Cardiac muscle cell (in vitro differentiated cells and primary cell): ENCODE measurements at regions not wholly inside any gene's neighbourhood (a gene's known extent, or its start where the extent isn't known, plus 50 kb on each side); places are given as distances from the start of the nearest gene placed in this dataset.

ENCODE experiments used
- DNase-seq, 2 donors: peaks; one replicate each; pipeline versions ENCODE4 v3.0.0 to v3.0.0-alpha.2; 2010 to 2017; ENCODE audit warnings: low read depth in 1 of 2, low spot score in 1 of 2
- H3K27ac ChIP-seq: fragments of 200-600 bp; sonication (generic); 2 replicates; pipeline ENCODE4 v1.5.1; 2016
- H3K27me3 ChIP-seq: fragments of 200-600 bp; sonication (generic); 2 replicates; pipeline ENCODE4 v1.6.0; 2016; ENCODE audit warnings: control low read depth
- H3K36me3 ChIP-seq: fragments of 200-600 bp; sonication (generic); 2 replicates; pipeline ENCODE4 v1.5.1; 2016; ENCODE audit warnings: control low read depth
- H3K4me1 ChIP-seq: fragments of 200-600 bp; sonication (generic); 2 replicates; pipeline ENCODE4 v1.8.1; 2017; ENCODE audit warnings: low read depth, mild to moderate bottlenecking, mixed run types
- H3K4me3 ChIP-seq: fragments of 200-600 bp; sonication (generic); 2 replicates; pipeline ENCODE4 v1.5.1; 2016; ENCODE audit warnings: mild to moderate bottlenecking
- H3K9me3 ChIP-seq: fragments of 200-600 bp; sonication (generic); 2 replicates; pipeline ENCODE4 v1.5.1; 2017; ENCODE audit warnings: low read depth, mild to moderate bottlenecking, control low read depth
- CTCF ChIP-seq: IDR thresholded peaks from 2 replicates; pipeline ENCODE4 v1.5.1; 2012; ENCODE audit warnings: low read depth, mild to moderate bottlenecking, low read length

DNA sequence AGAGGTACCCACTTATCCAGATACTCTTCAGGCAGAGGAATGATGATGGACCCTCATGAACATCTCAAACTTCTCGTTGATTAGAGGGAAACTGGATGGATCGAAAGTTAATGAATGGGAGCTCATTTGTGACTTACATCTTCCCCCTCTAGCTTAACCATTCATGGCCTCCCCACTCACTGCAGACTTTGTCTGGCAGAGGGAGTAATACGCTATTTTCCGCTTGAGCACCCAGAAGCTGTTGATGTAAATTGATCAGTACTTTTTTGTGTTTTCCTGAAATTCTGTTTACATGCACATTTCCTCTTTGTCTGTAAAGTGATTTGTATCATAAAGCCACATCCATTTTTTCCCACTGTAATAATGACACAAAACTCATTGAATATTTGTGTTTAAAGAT lies 239.1 kb upstream of the RBFOX1 start:
- peaks cover 3% of the 10 kb centered on the region for H3K27me3 ChIP-seq
- no peak for DNase-seq
- H3K4me3 ChIP-seq: no peak overlapping the region
- H3K36me3 ChIP-seq: no peaks in the 10 kb centered on the region
- H3K27ac ChIP-seq: no peak overlapping the region
- no peaks in the 10 kb centered on the region for H3K9me3 ChIP-seq
- no peaks in the 10 kb centered on the region for H3K4me1 ChIP-seq
- TF ChIP-seq CTCF: no peak

DNA sequence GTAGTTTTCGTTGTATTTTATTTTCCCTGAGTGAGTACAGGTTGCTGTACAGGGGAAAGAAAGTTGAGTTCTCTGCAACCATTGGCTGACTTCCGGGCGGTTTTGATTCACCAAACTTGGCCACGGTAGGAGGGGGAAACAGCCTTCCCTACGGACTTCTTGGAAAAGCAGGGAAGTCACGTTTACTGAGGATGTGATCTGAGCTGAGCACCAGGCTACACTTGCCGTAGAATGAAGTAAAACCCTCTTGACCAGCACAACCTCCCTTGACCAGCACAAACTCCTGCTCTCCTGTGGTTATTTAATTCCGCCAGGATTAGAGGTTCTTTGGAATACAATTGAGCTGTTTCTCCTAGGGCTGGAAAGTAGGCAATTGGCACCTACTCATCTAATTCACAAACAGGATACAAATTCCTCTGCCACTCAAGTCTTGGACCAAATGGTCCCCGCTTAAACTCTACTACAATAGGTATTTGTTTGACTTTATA lies 242.0 kb upstream of the RBFOX1 start:
- H3K4me3 ChIP-seq: no peak overlapping the region
- no peak for TF ChIP-seq CTCF
- no peak overlapping the region for H3K27ac ChIP-seq

GRCh38 chr16:7089751-7090150 lies 242.9 kb upstream of the RBFOX1 start:
- Histone ChIP-seq H3K27me3 (peaks cover 17% of the 10 kb centered on the region), H3K4me3 (no peak overlapping the region), H3K9me3 (no peaks in the 10 kb centered on the region), H3K27ac (no peak overlapping the region), H3K36me3 (no peaks in the 10 kb centered on the region), H3K4me1 (no peaks in the 10 kb centered on the region)
- no peak for TF ChIP-seq CTCF
- DNase-seq: no peak

More for the DNA sequence above, 242.0 kb upstream of the RBFOX1 start:
- Histone ChIP-seq H3K27me3 (peaks cover 7% of the 10 kb centered on the region), H3K4me1 (no peaks in the 10 kb centered on the region), H3K36me3 (no peaks in the 10 kb centered on the region), H3K9me3 (no peaks in the 10 kb centered on the region)
- DNase-seq: no peak

DNA sequence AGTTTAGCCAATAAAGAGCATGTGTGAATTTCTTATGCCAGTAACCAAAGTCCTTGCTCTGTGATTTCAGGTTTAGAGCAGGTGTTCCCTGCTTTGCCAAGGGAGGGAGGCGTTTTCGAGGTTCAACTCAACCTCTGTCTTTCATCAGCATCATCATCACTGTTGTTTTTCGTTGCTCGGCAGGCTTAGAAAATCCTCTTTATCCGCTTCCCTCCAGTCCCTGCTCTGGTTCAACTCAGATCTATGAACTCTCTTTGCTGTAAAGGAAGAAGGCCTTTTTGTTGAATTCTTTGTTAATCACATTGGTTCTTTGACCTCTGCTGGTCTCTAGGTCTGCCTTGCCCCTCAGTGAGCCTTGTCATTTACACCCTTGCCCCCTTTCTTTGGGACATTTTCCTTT lies 243.9 kb upstream of the RBFOX1 start:
- Histone ChIP-seq H3K4me1 (no peaks in the 10 kb centered on the region), H3K27ac (no peak overlapping the region), H3K4me3 (no peak overlapping the region), H3K27me3 (peaks cover 21% of the 10 kb centered on the region), H3K9me3 (no peaks in the 10 kb centered on the region), H3K36me3 (no peaks in the 10 kb centered on the region)
- no peak for TF ChIP-seq CTCF
- DNase-seq: no peak

DNA sequence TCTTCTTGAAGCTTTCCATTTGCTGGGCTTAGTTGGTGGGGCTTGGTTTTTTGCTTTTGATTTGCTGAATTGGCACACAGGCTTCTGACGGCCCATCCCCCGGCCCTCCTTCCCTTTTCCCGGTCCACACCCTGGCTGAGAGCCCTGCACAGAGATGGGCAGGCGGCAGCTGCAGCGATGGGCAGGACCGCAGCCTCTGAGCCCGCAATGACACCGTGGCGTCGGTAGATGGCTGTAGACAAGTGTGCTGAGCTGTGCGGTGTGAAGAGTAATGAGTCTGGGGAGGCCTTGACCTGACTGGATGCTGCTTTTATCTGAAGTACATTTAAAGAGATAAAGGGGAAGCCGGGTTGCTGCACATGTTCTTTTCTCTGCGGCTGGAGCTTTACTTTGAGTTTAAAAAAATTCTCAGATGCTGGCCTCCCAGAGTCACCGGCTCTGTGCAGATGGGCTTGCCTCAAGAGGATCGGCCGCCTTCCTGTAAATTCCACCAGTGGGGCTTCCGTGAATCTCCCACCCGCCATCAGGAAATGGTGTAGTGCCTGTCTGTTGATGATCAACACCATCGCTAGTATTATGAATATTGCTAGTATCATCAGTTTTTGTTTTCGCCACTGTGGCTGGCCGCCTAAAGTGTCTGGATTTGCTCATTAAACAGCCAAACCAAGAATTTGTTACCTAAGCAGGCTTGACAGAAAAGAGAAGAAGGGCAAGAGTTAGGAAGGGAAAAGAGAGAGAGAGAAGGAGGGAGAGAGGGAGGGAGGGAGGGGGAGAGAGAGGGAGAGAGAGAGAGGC lies 245.6 kb upstream of the RBFOX1 start:
- no peak overlapping the region for H3K4me3 ChIP-seq
- no peak for TF ChIP-seq CTCF
- DNase-seq: peak in 1 of 2 donors; percentile 79

More for the DNA sequence above, 245.6 kb upstream of the RBFOX1 start:
- no peaks in the 10 kb centered on the region for H3K36me3 ChIP-seq
- no peaks in the 10 kb centered on the region for H3K9me3 ChIP-seq
- H3K27ac ChIP-seq: no peak overlapping the region
- H3K4me1 ChIP-seq: no peaks in the 10 kb centered on the region
- peaks cover 21% of the 10 kb centered on the region for H3K27me3 ChIP-seq
